ENCODE measurements at regions not wholly inside any gene's neighbourhood (a gene's known extent, or its start where the extent isn't known, plus 50 kb on each side); places are given as distances from the start of the nearest gene placed in this dataset.
A peak's percentile ranks its signal among the peaks of the same experiment; 100 is the strongest.
"Not testable (repeated sequence)": the region's sequence is repeated elsewhere in the genome, so short reads cannot be mapped to it uniquely, and the experiment has no call there.

GRCh38 chr4:131729716-131730398 lies 1419.2 kb upstream of the PCDH10 start:
- H3K9me3 ChIP-seq (ENCODE audit: insufficient read depth, low read depth, low read length), result peaks cover 10% of the 10 kb centered on the region
- H3K79me1 ChIP-seq (ENCODE audit: low read length); H2BK5ac ChIP-seq (ENCODE audit: low read depth, low read length, poor library complexity); H2BK12ac ChIP-seq (ENCODE audit: low read length); H3K18ac ChIP-seq (ENCODE audit: low read length); H2AK5ac ChIP-seq (ENCODE audit: low read length); H3K4me2 ChIP-seq (ENCODE audit: low read length); H3K79me2 ChIP-seq (ENCODE audit: control insufficient read depth, insufficient read depth, low read length, poor library complexity); H2AFZ ChIP-seq (ENCODE audit: insufficient read depth, low read length, poor library complexity); H3K23ac ChIP-seq (ENCODE audit: low read length); H3K27me3 ChIP-seq (ENCODE audit: insufficient read depth, low read length); H3K4me1 ChIP-seq (ENCODE audit: control insufficient read depth in 1 of 2, insufficient read depth in 2 of 2, low read length in 2 of 2); H3K4me3 ChIP-seq (ENCODE audit: low read depth, low read length); H3K9ac ChIP-seq (ENCODE audit: low read length); H4K8ac ChIP-seq (ENCODE audit: low read depth, low read length); H4K91ac ChIP-seq (ENCODE audit: low read depth, low read length); H3K4ac ChIP-seq (ENCODE audit: low read depth, low read length); H3K14ac ChIP-seq (ENCODE audit: low read length); H3K36me3 ChIP-seq (ENCODE audit: control insufficient read depth in 1 of 2, insufficient read depth in 2 of 2, low read length in 2 of 2); H3K27ac ChIP-seq (ENCODE audit: low read depth, low read length); H2BK120ac ChIP-seq (ENCODE audit: insufficient read depth, low read length, poor library complexity): not testable (repeated sequence)
- WGBS (ENCODE audit: extremely low coverage, insufficient coverage, insufficient read length), result no CpG with 5 or more reads among the region's 59 CpGs
- peak overlapping the region; percentile 43 for H4K12ac ChIP-seq (ENCODE audit: low read depth, low read length)
- peak in 1 of 2 donors; percentile 47 for DNase-seq

DNA sequence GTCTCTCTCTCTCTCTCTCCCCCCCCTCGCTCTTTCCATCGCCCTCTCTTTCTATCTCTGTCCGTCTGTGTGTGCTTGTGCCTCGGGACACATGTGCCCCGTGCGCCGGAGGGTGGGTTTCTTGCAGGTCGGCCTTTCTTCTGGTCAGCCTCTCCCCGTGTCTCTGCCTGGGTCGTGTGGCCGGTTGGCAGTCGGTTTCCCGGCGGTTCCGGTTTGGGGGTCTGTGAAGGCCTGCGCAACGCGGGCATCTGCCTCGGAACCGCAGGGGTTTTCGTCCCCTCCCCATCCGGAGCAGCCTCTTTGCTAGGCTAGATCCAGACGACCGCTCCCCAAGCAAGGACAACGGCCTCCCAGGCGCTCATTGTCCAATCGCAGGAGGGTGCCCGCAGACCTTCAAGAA lies 1418.5 kb upstream of the PCDH10 start:
- H2AK5ac ChIP-seq (ENCODE audit: low read length); H2AFZ ChIP-seq (ENCODE audit: insufficient read depth, low read length, poor library complexity); H3K79me2 ChIP-seq (ENCODE audit: control insufficient read depth, insufficient read depth, low read length, poor library complexity); H3K27ac ChIP-seq (ENCODE audit: low read depth, low read length); H4K8ac ChIP-seq (ENCODE audit: low read depth, low read length); H3K27me3 ChIP-seq (ENCODE audit: insufficient read depth, low read length); H3K14ac ChIP-seq (ENCODE audit: low read length); H3K18ac ChIP-seq (ENCODE audit: low read length); H3K79me1 ChIP-seq (ENCODE audit: low read length); H4K91ac ChIP-seq (ENCODE audit: low read depth, low read length); H3K4ac ChIP-seq (ENCODE audit: low read depth, low read length); H2BK12ac ChIP-seq (ENCODE audit: low read length); H3K36me3 ChIP-seq (ENCODE audit: control insufficient read depth in 1 of 2, insufficient read depth in 2 of 2, low read length in 2 of 2); H3K4me2 ChIP-seq (ENCODE audit: low read length); H2BK5ac ChIP-seq (ENCODE audit: low read depth, low read length, poor library complexity); H3K23ac ChIP-seq (ENCODE audit: low read length); DNase-seq; H3K9ac ChIP-seq (ENCODE audit: low read length); H3K4me1 ChIP-seq (ENCODE audit: control insufficient read depth in 1 of 2, insufficient read depth in 2 of 2, low read length in 2 of 2); H3K9me3 ChIP-seq (ENCODE audit: insufficient read depth, low read depth, low read length); H3K4me3 ChIP-seq (ENCODE audit: low read depth, low read length); H2BK120ac ChIP-seq (ENCODE audit: insufficient read depth, low read length, poor library complexity); H4K12ac ChIP-seq (ENCODE audit: low read depth, low read length): not testable (repeated sequence)
- no CpG with 5 or more reads among the region's 28 CpGs for WGBS (ENCODE audit: extremely low coverage, insufficient coverage, insufficient read length)

DNA sequence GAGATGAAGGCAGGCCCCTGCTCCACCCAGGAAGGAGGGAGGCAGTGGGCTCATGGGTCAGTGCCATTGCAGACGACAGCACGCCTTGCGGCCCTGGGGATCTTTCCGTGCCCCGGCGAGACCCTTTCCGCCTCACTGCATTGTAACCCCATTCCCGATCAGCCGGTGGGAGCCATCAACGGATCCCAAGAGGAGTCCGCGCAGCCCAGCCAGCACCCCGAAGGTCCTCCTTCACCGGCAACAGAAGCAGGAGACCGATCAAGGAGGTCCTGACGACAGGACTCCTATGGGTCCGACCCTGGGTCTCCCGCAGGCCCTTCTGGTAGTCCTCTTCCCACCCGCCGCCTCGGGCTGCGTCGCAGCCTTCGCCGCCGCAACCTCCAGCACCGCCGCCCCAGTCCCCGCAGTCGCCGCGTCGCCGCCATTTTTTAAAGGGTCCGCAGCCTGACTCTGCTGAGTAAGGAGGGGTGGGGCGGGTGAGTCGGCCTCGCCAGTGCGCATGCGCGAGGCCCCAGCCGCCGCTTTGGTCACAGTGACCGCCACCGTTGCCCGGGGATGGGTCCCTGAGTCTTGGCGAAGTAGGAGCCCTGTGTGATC lies 1417.0 kb upstream of the PCDH10 start:
- H4K12ac ChIP-seq (ENCODE audit: low read depth, low read length); H3K9me3 ChIP-seq (ENCODE audit: insufficient read depth, low read depth, low read length); H3K4me2 ChIP-seq (ENCODE audit: low read length); H2BK12ac ChIP-seq (ENCODE audit: low read length); H3K27me3 ChIP-seq (ENCODE audit: insufficient read depth, low read length); H2BK5ac ChIP-seq (ENCODE audit: low read depth, low read length, poor library complexity); H3K23ac ChIP-seq (ENCODE audit: low read length); H3K4me3 ChIP-seq (ENCODE audit: low read depth, low read length); H3K18ac ChIP-seq (ENCODE audit: low read length); H2AK5ac ChIP-seq (ENCODE audit: low read length); H3K9ac ChIP-seq (ENCODE audit: low read length); H3K27ac ChIP-seq (ENCODE audit: low read depth, low read length); H3K36me3 ChIP-seq (ENCODE audit: control insufficient read depth in 1 of 2, insufficient read depth in 2 of 2, low read length in 2 of 2); H2BK120ac ChIP-seq (ENCODE audit: insufficient read depth, low read length, poor library complexity); H4K8ac ChIP-seq (ENCODE audit: low read depth, low read length); H3K14ac ChIP-seq (ENCODE audit: low read length); H3K79me2 ChIP-seq (ENCODE audit: control insufficient read depth, insufficient read depth, low read length, poor library complexity); H3K79me1 ChIP-seq (ENCODE audit: low read length); H2AFZ ChIP-seq (ENCODE audit: insufficient read depth, low read length, poor library complexity); H4K91ac ChIP-seq (ENCODE audit: low read depth, low read length); H3K4me1 ChIP-seq (ENCODE audit: control insufficient read depth in 1 of 2, insufficient read depth in 2 of 2, low read length in 2 of 2); DNase-seq; H3K4ac ChIP-seq (ENCODE audit: low read depth, low read length): not testable (repeated sequence)
- no CpG with 5 or more reads among the region's 47 CpGs for WGBS (ENCODE audit: extremely low coverage, insufficient coverage, insufficient read length)

GRCh38 chr4:131734321-131734720 lies 1414.8 kb upstream of the PCDH10 start:
- H3K79me1 ChIP-seq (ENCODE audit: low read length); H2BK5ac ChIP-seq (ENCODE audit: low read depth, low read length, poor library complexity); H4K12ac ChIP-seq (ENCODE audit: low read depth, low read length); H3K4me3 ChIP-seq (ENCODE audit: low read depth, low read length); DNase-seq; H3K9ac ChIP-seq (ENCODE audit: low read length); H3K23ac ChIP-seq (ENCODE audit: low read length); H3K4ac ChIP-seq (ENCODE audit: low read depth, low read length); H3K4me1 ChIP-seq (ENCODE audit: control insufficient read depth in 1 of 2, insufficient read depth in 2 of 2, low read length in 2 of 2); H3K14ac ChIP-seq (ENCODE audit: low read length); H3K18ac ChIP-seq (ENCODE audit: low read length); H4K91ac ChIP-seq (ENCODE audit: low read depth, low read length); H3K36me3 ChIP-seq (ENCODE audit: control insufficient read depth in 1 of 2, insufficient read depth in 2 of 2, low read length in 2 of 2); H2AK5ac ChIP-seq (ENCODE audit: low read length); H3K27ac ChIP-seq (ENCODE audit: low read depth, low read length); H3K27me3 ChIP-seq (ENCODE audit: insufficient read depth, low read length); H3K4me2 ChIP-seq (ENCODE audit: low read length); H4K8ac ChIP-seq (ENCODE audit: low read depth, low read length); H2BK120ac ChIP-seq (ENCODE audit: insufficient read depth, low read length, poor library complexity); H2AFZ ChIP-seq (ENCODE audit: insufficient read depth, low read length, poor library complexity); H3K9me3 ChIP-seq (ENCODE audit: insufficient read depth, low read depth, low read length); H3K79me2 ChIP-seq (ENCODE audit: control insufficient read depth, insufficient read depth, low read length, poor library complexity); H2BK12ac ChIP-seq (ENCODE audit: low read length): not testable (repeated sequence)
- no CpG with 5 or more reads among the region's 31 CpGs for WGBS (ENCODE audit: extremely low coverage, insufficient coverage, insufficient read length)
